GM21360 (cell line): ENCODE measurements at regions not wholly inside any gene's neighbourhood (a gene's known extent, or its start where the extent isn't known, plus 50 kb on each side); places are given as distances from the start of the nearest gene placed in this dataset.
"Not testable (repeated sequence)": the region's sequence is repeated elsewhere in the genome, so short reads cannot be mapped to it uniquely, and the experiment has no call there.

ENCODE experiments used
- ATAC-seq: cut with Tn5 transposase; IDR thresholded peaks from one replicate; pipeline ENCODE4 v1.9.1; 2021; ENCODE audit warnings: mild to moderate bottlenecking, moderate library complexity; ENCODE audit not compliant: unreplicated experiment

GRCh38 chr4:28831867-28832266 is 1888.3 kb upstream of the PCDH7 start:
- ATAC-seq, result no peak

DNA sequence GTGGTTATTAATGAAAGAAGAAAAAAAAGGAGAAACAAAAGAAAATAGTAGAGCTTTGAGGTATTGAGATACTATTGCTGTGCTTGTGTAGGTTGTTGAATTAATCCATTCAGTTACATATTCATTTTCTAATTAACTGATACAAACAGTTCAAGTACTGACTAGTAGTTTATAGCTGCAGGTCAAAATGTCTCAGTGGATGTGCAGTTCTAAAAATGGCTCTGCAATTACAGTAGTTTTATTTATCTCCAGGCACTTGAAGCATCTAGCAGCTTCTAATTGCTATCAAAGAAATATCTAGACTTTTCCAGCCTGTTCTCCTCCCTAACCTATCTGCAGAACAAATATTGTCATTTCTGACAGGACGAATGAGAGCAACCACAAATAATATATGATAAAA is 1887.7 kb upstream of the PCDH7 start:
- no peak for ATAC-seq

DNA sequence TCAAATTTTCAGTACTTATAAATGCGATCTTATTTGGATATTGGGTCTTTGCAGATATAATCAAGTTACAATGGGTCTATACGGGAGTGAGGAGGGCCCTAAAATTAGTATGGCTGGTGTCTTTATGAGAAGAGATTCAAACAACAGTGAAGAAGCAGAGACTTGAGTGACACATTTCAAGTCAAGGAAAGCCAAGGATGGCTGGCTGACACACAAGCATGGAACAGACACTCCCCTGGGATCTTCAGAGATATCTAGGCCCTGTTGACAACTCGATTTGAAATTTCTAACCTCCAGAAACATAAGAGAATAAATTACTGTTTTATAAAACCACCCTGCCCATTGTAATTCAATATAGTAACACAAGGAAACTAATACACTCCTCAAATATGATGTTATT is 1886.0 kb upstream of the PCDH7 start:
- no peak for ATAC-seq

- ATAC-seq, result no peak
Observed at GRCh38 chr4:28835501-28835900, 1884.7 kb upstream of the PCDH7 start.

GRCh38 chr4:28842271-28842670 is 1877.9 kb upstream of the PCDH7 start:
- ATAC-seq, result no peak

DNA sequence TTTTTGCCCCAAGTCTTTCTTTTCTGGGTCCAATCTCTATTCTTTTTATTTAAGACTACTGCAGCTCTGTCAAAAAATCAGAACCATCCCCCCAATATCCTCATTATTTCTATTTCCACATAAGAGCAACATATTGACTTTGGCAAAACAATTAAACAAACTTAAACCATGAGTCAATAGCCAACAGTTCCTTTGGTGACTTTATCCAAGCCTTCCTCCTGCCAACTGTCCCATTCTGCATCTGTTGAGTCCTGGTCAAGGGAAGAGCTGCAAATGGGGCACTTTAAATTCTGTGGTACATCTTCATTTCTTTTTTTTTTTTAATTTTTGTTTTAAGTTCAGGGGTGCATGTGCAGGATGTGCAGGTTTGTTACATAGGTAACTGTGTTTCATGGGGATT is 1875.0 kb upstream of the PCDH7 start:
- no peak for ATAC-seq

GRCh38 chr4:28857028-28857427 is 1863.1 kb upstream of the PCDH7 start:
- ATAC-seq, result not testable (repeated sequence)

GRCh38 chr4:28868841-28869240 is 1851.3 kb upstream of the PCDH7 start:
- no peak for ATAC-seq

DNA sequence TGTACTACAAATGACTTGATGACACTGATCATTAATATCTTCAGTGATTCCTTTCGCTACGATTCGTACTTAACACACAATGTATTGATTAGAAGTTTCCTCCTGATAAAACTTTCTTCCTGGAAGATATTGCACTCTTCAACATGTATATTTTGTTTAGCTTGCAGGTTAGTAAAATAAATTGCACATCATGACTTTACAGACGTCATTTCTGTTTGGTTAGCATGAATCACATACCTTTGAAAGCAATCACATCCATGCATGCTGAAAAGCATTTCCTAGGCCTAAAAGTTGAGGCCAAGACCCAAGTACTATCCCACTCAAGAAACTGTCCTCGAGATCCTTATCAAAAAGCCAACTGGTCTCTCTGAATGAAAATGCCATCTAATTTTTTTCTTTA is 1841.0 kb upstream of the PCDH7 start:
- ATAC-seq, result no peak

- no peak for ATAC-seq
Observed at GRCh38 chr4:28879900-28880299, 1840.3 kb upstream of the PCDH7 start.

GRCh38 chr4:28883211-28883610 is 1837.0 kb upstream of the PCDH7 start:
- ATAC-seq, result no peak

- ATAC-seq, result no peak
Observed at GRCh38 chr4:28886934-28887333, 1833.2 kb upstream of the PCDH7 start.

DNA sequence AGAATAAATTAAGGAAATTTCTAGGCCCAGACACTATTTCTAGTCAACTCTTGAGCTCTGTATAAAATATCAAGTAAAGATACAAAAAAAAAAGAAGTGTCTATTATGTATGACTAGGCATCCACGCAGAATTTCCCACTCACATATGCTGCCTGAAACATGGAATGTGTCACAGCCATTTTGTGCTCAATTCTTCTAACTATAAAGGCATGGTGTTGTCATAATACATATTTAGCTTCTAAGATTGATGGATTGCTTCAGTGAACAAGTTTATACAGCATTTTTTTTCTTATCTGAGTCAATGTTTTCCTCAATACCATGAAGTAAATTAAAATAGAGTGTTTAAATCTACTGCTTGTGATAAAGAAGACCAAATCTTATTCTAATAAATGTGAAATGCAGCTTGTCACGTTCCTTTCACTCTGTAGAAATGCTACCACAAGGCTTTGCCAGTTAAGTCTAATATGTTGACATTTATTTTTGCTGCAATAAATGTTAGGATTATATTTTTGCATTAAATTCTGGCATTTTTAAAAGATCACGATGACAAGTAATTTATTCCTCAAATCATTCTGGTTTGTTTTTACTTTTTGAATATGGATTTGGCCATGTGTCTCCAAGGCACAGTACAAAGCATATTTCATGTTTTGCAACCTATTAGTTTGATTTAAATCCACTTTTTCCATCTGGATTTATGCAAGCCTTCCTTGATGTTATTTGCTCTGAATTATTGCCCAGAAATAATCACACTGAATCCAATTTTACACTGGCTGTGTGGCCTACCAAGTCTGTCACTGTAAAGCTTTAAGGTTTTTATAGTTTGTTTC is 1829.0 kb upstream of the PCDH7 start:
- no peak for ATAC-seq

- ATAC-seq, result no peak
Observed at GRCh38 chr4:28913466-28913865, 1806.7 kb upstream of the PCDH7 start.

GRCh38 chr4:28916585-28916984 is 1803.6 kb upstream of the PCDH7 start:
- no peak for ATAC-seq

GRCh38 chr4:28918871-28919270 is 1801.3 kb upstream of the PCDH7 start:
- no peak for ATAC-seq

- no peak for ATAC-seq
Observed at GRCh38 chr4:28921886-28922285, 1798.3 kb upstream of the PCDH7 start.

GRCh38 chr4:28926156-28926555 is 1794.0 kb upstream of the PCDH7 start:
- no peak for ATAC-seq

GRCh38 chr4:28942631-28943030 is 1777.5 kb upstream of the PCDH7 start:
- no peak for ATAC-seq

DNA sequence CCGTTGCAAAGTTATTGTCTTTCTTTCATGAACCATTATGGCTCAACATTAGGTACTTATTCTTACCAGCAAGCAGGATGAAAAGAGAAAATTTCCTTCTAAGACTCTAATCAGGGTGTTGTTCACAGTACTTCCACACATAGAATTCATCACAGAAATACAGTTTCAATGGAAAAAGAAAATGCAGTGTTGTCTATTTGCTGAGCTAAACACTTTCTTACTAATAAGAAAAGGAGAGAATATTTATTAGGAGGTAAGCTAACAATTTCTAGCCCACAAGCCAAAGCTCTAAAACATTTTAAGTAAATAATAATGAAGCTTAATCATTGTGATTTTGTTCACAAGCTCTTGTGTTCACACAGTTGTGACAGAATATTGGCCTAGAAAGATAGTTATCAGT is 1772.8 kb upstream of the PCDH7 start:
- ATAC-seq, result no peak

DNA sequence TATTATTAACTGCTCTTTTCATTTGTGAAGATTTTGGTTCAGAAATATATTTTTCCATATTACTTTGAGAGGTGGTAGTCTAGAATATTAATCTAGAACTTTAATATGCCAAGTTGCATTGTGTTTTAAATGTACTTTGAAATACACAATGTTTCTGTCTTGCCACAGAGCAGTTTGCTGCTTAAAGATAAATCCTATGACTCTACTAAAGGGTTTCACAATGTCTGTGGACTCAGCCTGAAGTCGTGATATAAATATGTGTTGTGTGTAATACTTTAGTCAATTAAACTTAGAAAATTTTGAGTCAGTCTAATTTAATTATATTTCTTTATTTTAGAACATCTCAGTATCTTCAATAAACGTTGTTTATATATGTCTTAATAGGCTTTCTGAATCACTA is 1771.7 kb upstream of the PCDH7 start:
- no peak for ATAC-seq

DNA sequence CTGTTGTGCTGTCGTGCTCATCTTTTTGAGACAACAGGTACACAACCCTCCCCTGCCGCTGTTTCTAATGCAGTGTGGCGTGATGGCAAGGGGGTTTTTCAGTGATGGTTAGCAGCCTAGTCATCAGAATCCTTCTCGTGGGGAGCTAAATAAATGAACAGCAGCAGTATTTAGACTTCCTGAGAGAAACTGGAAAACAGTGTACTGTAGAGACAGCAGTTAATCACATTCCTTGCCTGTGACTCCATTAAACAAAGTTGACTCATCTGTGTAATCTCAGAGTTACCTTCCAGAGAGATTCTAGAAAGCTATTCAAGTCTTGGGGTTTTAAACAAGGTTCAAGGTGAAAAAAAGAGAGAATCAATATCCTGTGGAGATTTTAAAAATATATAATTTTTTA is 1753.2 kb upstream of the PCDH7 start:
- ATAC-seq, result no peak
